ENCODE measurements at regions not wholly inside any gene's neighbourhood (a gene's known extent, or its start where the extent isn't known, plus 50 kb on each side); places are given as distances from the start of the nearest gene placed in this dataset.

- TF ChIP-seq CTCF (IDR thresholded peaks at IDR 0.05 in 2 of 3, conservative IDR thresholded peaks at IDR 0.05 in 1 of 3; ENCODE audit: control insufficient read depth in 2 of 3, extremely low read depth in 1 of 3, insufficient read depth in 1 of 3, low read depth in 3 of 3, low read length in 3 of 3), result no peak
- TF ChIP-seq RCOR1 (conservative IDR thresholded peaks at IDR 0.05; ENCODE audit: low read depth, low read length), result no peak
- TF ChIP-seq NR2F1 (conservative IDR thresholded peaks at IDR 0.05), result no peak
- TF ChIP-seq POLR2A (IDR thresholded peaks at IDR 0.05; ENCODE audit: low read depth, low read length), result no peak
- no peak for TF ChIP-seq REST (IDR thresholded peaks at IDR 0.05; ENCODE audit: low read depth, low read length)
- no peak for TF ChIP-seq ATF2 (IDR thresholded peaks at IDR 0.05; ENCODE audit: low read length)
- TF ChIP-seq YY1 (IDR thresholded peaks at IDR 0.05; ENCODE audit: low read depth, low read length), result no peak
- TF ChIP-seq EZH2 (IDR thresholded peaks at IDR 0.05; ENCODE audit: borderline replicate concordance, control insufficient read depth, low read depth, low read length), result no peak
- no peak for TF ChIP-seq TBL1XR1 (IDR thresholded peaks at IDR 0.05; ENCODE audit: low read depth, low read length)
Observed at GRCh38 chr15:93158097-93158900, 69.3 kb upstream of the RGMA start.

Measured in GM12878 (cell line).